Thyroid gland (tissue), 4 donors: ENCODE measurements at regions not wholly inside any gene's neighbourhood (a gene's known extent, or its start where the extent isn't known, plus 50 kb on each side); places are given as distances from the start of the nearest gene placed in this dataset.
A peak's percentile ranks its signal among the peaks of the same experiment; 100 is the strongest.
"Not testable (repeated sequence)": the region's sequence is repeated elsewhere in the genome, so short reads cannot be mapped to it uniquely, and the experiment has no call there.

Source experiments
- DNase-seq, 2 donors: peaks; one replicate each; pipeline ENCODE4 v3.0.0-alpha.2; 2019
- H3K27ac ChIP-seq, 3 donors: fragments of 200-600 bp; sonication (generic); 1 replicate in 2 of 3; 2 replicates in 1 of 3; pipeline ENCODE4 v1.5.1; 2016 to 2019; ENCODE audit warnings: mild to moderate bottlenecking in 1 of 3, moderate library complexity in 1 of 3
- H3K27me3 ChIP-seq: fragments of 200-600 bp; sonication (generic); one replicate; pipeline ENCODE4 v1.5.1; 2019
- H3K36me3 ChIP-seq, 2 donors: fragments of 200-600 bp; sonication (generic); one replicate each; pipeline ENCODE4 v1.5.1; 2016 to 2019
- H3K4me1 ChIP-seq, 2 donors: fragments of 200-600 bp; sonication (generic); one replicate each; pipeline ENCODE4 v1.5.1; 2017 to 2019
- H3K4me3 ChIP-seq, 3 donors: fragments of 200-600 bp; sonication (generic); replicated peaks in 1 of 3; 1 replicate in 2 of 3; 2 replicates in 1 of 3; pipeline ENCODE4 v1.5.1; 2016; ENCODE audit warnings: mild to moderate bottlenecking in 1 of 3
- H3K9me3 ChIP-seq: fragments of 200-600 bp; sonication (generic); one replicate; pipeline ENCODE4 v1.5.1; 2017
- CTCF ChIP-seq, 6 experiments: fragments of 200-600 bp in 3 of 6; fragments of 450-650 bp in 3 of 6; sonication (generic) in 3 of 6; IDR thresholded peaks; one replicate each; pipeline ENCODE4 v1.5.1; 2016 to 2019; ENCODE audit warnings: antibody characterized with exemption in 6 of 6, mild to moderate bottlenecking in 2 of 6, inconsistent platforms in 1 of 6, moderate library complexity in 1 of 6
- POLR2A ChIP-seq, 2 donors: fragments of 450-650 bp; IDR thresholded peaks; one replicate each; pipeline ENCODE4 v1.6.1; 2017; ENCODE audit warnings: antibody characterized with exemption in 2 of 2, mild to moderate bottlenecking in 2 of 2, moderate library complexity in 1 of 2
- WGBS, 2 donors: methylation state at CpG; one replicate each; pipeline ENCODE4 v1.1.5; 2017; 5-methylcytosine and 5-hydroxymethylcytosine counted together
- intact Hi-C: fragments of 100-400 bp; cut with DNase I; formaldehyde crosslinking; loops from one replicate; pipeline ENCODE4 v1.15.1; 2023

- intact Hi-C loops = no loop called here
These were observed 194.9 kb downstream of the C9orf152 start for GRCh38 chr9:110013064-110013463.

DNA sequence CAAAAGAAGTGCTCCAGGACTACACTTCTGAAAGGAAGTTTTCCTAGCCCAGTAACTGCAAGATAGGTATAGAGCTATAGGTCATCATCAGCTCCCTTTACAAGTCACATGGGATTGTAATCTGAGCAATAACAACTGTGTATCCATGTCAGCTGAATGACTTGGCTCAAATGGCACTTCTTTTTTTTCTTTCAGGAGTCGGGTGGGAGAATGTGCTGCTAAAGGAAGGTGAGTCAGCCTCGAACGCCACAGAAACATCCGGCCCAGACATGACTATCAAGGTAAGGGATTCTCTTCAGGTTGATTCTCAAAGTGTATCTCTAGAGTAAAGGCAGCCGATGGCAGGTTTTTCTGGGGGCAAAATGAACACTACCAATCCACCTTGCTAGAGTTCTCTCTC is 192.2 kb downstream of the C9orf152 start:
- Histone ChIP-seq H3K27me3 (no peaks in the 10 kb centered on the region), H3K36me3 (no peaks in the 10 kb centered on the region), H3K4me3 (no peak overlapping the region), H3K4me1 (no peaks in the 10 kb centered on the region), H3K27ac (no peak overlapping the region), H3K9me3 (no peaks in the 10 kb centered on the region)
- no peak for TF ChIP-seq CTCF (IDR thresholded peaks at IDR 0.05)
- no peak for TF ChIP-seq POLR2A (IDR thresholded peaks at IDR 0.05)
- intact Hi-C loops = no loop called here
- no peak for DNase-seq
- whole genome bisulfite sequencing, 2 donors = 83 to 91% methylated on average over 5 of the region's 5 CpGs

More at GRCh38 chr9:110013064-110013463, 194.9 kb downstream of the C9orf152 start:
- WGBS, 2 donors = 42 to 100% methylated on average over 1 of the region's 1 CpG
- DNase-seq = no peak
- no peaks in the 10 kb centered on the region for H3K27me3 ChIP-seq
- no peaks in the 10 kb centered on the region for H3K36me3 ChIP-seq
- no peaks in the 10 kb centered on the region for H3K4me1 ChIP-seq
- no peak overlapping the region for H3K4me3 ChIP-seq
- no peak overlapping the region for H3K27ac ChIP-seq
- TF ChIP-seq CTCF (IDR thresholded peaks at IDR 0.05) (no peak), POLR2A (IDR thresholded peaks at IDR 0.05) (no peak)
- no peaks in the 10 kb centered on the region for H3K9me3 ChIP-seq

DNA sequence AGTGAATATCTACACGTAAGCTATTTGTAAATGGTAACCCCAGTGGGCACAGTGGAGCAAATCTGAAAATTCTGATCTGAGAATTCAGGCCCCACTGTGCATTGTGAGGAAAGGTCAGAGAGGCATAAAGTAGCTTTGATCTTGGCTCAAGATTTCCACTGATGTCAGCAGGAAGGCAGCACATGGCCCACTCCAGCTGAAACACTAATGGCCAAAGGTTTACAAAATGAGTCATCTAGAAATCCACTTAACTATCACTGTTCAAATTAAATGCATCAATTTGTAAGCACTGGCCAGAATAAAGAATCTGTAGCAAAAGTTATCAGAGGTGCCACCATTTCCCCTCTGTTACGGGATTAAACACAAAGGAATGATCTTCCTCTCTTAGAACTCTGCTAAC is 191.6 kb downstream of the C9orf152 start:
- WGBS, 2 donors = 93 to 95% methylated on average over 2 of the region's 2 CpGs
- peaks cover 0 to 4% of the 10 kb centered on the region in 2 donors for H3K4me1 ChIP-seq
- intact Hi-C loops = no loop called here
- no peaks in the 10 kb centered on the region for H3K36me3 ChIP-seq
- peak in 1 of 2 donors; percentile 11 for DNase-seq
- no peak overlapping the region for H3K4me3 ChIP-seq
- H3K9me3 ChIP-seq = no peaks in the 10 kb centered on the region
- TF ChIP-seq CTCF (IDR thresholded peaks at IDR 0.05) (no peak), POLR2A (IDR thresholded peaks at IDR 0.05) (no peak)
- no peaks in the 10 kb centered on the region for H3K27me3 ChIP-seq
- no peak overlapping the region for H3K27ac ChIP-seq

- H3K27ac ChIP-seq, H3K36me3 ChIP-seq, H3K9me3 ChIP-seq, intact Hi-C loops, DNase-seq, H3K4me1 ChIP-seq, H3K4me3 ChIP-seq, H3K27me3 ChIP-seq: not testable (repeated sequence)
- WGBS, 2 donors = 91% methylated on average over 4 of the region's 4 CpGs
These were observed 187.7 kb downstream of the C9orf152 start for GRCh38 chr9:110020216-110020615.

GRCh38 chr9:110021891-110022290 is 186.1 kb downstream of the C9orf152 start:
- peaks cover 0 to 5% of the 10 kb centered on the region in 2 donors for H3K4me1 ChIP-seq
- no peaks in the 10 kb centered on the region for H3K9me3 ChIP-seq
- WGBS, 2 donors = 65 to 77% methylated on average over 2 of the region's 2 CpGs
- H3K27ac ChIP-seq = no peak overlapping the region
- no peak for DNase-seq
- no peaks in the 10 kb centered on the region for H3K36me3 ChIP-seq
- H3K27me3 ChIP-seq = no peaks in the 10 kb centered on the region
- H3K4me3 ChIP-seq = no peak overlapping the region
- intact Hi-C loops = no loop called here
- no peak for TF ChIP-seq POLR2A (IDR thresholded peaks at IDR 0.05)
- no peak for TF ChIP-seq CTCF (IDR thresholded peaks at IDR 0.05)

GRCh38 chr9:110023221-110023620 is 184.7 kb downstream of the C9orf152 start:
- H3K36me3 ChIP-seq, DNase-seq, H3K27ac ChIP-seq, H3K4me3 ChIP-seq, intact Hi-C loops, H3K27me3 ChIP-seq, H3K9me3 ChIP-seq: not testable (repeated sequence)
- WGBS, 2 donors = 97% methylated on average over 8 of the region's 8 CpGs
- H3K4me1 ChIP-seq = peaks cover 0 to 15% of the 10 kb centered on the region in 2 donors
